RWPE1 (cell line): ENCODE measurements at regions not wholly inside any gene's neighbourhood (a gene's known extent, or its start where the extent isn't known, plus 50 kb on each side); places are given as distances from the start of the nearest gene placed in this dataset.
A peak's percentile ranks its signal among the peaks of the same experiment; 100 is the strongest.

Source experiments
- CTCF ChIA-PET: fragments of 350-600 bp; sonication (Branson Sonifier 250); formaldehyde crosslinking; extraction: SDS; loops from one replicate; lab custom pipeline; 2021; lab: Yijun Ruan, JAX
- POLR2A ChIA-PET: fragments of 400-600 bp; formaldehyde crosslinking; extraction: SDS; loops from one replicate; lab custom pipeline; 2020; ENCODE audit warnings: antibody characterized with exemption; ENCODE audit not compliant: low non-redundant PET; lab: Yijun Ruan, JAX
- DNase-seq: peaks from one replicate; pipeline ENCODE4 v3.0.0; 2012; ENCODE audit warnings: low spot score
- H3K27ac ChIP-seq: fragments of 450-650 bp; 2 replicates; pipeline ENCODE4 v1.5.1; 2017
- TF ChIP-seq, protein P1 (sequence below): fragments of 450-650 bp; conservative IDR thresholded peaks from 2 replicates; pipeline ENCODE4 v1.5.1; 2017; ENCODE audit warnings: low read depth, mild to moderate bottlenecking

DNA sequence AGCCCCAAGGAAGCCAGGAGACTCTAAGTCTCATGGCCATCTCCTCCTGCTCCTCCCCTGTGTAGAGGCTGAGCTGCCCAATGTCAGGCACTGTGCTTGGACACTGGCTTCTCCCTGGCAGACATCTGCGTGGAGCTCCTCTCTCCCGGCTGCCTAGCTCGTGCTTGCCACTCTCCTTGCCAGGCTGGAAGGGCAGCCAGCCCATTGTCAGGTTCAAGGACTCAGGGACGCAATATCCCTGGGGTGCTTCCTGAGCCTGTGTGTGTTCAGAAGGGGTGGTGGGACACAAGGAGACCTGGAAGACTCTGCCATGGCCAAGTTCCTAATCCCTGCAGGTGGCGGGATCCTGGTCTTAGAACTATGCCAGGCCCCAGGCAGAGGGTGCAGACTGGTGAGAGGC, 65.4 kb upstream of the PARP1 start:
- TF ChIP-seq, protein P1, sequence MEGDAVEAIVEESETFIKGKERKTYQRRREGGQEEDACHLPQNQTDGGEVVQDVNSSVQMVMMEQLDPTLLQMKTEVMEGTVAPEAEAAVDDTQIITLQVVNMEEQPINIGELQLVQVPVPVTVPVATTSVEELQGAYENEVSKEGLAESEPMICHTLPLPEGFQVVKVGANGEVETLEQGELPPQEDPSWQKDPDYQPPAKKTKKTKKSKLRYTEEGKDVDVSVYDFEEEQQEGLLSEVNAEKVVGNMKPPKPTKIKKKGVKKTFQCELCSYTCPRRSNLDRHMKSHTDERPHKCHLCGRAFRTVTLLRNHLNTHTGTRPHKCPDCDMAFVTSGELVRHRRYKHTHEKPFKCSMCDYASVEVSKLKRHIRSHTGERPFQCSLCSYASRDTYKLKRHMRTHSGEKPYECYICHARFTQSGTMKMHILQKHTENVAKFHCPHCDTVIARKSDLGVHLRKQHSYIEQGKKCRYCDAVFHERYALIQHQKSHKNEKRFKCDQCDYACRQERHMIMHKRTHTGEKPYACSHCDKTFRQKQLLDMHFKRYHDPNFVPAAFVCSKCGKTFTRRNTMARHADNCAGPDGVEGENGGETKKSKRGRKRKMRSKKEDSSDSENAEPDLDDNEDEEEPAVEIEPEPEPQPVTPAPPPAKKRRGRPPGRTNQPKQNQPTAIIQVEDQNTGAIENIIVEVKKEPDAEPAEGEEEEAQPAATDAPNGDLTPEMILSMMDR, result no peak
- CTCF ChIA-PET, result interaction anchor here (0.6 kb wide), 1 partner anchor 136 kb away, joined by 3 read pairs; no protein-coding TSS in a partner anchor
- no peak for DNase-seq

DNA sequence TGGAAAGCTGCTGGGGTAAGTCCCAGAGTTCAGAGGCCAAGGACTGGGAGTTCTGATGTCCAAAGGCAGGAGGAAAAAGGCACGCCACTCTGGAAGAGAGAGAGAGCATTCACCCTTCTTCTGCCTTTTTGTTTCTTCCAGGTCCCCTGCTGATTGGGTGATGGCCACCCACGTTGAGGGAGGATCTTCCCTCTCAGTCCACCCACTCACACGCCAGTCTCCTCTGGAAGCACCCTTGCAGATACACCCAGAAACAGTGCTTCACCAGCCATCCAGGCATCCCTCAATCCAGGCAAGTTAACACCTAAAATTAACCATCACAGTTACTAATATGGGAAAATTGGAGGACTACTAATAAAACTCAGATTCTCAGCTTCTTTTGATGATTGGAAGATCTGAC, 66.1 kb upstream of the PARP1 start:
- POLR2A ChIA-PET, result no interaction called here
- no peak for DNase-seq
- CTCF ChIA-PET, result interaction anchor here (0.6 kb wide), 1 partner anchor 74 kb away, joined by 3 read pairs; no protein-coding TSS in a partner anchor
- H3K27ac ChIP-seq, result no peak overlapping the region
- TF ChIP-seq, protein P1, result no peak

More for the DNA sequence above, 65.4 kb upstream of the PARP1 start:
- no peak overlapping the region for H3K27ac ChIP-seq
- POLR2A ChIA-PET, result no interaction called here

DNA sequence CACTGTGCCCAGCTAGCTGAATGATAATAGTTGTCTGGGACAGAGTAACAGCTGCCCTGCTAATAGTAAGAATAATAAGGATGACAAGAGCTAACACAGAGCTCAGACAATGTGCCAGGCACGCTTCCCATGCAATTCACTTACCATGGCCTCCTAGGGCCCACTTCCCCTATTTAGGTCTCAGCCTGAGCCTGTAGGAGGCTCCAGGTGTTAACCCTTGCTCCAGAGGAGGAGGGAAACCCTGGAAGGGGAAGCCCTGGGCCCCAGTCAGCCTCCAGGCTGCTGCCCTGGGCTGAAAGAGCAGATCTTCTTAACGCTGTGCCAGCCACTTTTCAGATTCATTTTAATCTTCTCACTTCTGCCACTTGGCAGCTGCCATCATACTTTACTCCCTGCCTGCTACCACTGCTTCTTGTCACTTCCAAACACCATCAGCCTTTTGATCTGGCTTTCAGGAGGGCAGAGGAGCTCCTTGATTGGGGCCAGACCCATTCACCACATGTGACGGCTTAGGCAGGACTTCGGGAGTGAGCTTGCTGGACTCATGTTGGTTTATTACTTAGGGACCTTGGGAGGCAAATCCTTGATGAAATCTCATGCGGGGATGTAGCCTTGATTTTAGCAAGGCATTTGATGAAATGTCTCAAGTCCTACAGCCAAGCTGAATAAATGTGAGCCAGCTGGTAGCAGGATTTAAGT, 66.7 kb upstream of the PARP1 start:
- ChIA-PET POLR2A (no interaction called here), CTCF (interaction anchor here (0.6 kb wide), 1 partner anchor 74 kb away, joined by 3 read pairs; no protein-coding TSS in a partner anchor)
- DNase-seq, result no peak
- no peak overlapping the region for H3K27ac ChIP-seq
- TF ChIP-seq, protein P1, result no peak

DNA sequence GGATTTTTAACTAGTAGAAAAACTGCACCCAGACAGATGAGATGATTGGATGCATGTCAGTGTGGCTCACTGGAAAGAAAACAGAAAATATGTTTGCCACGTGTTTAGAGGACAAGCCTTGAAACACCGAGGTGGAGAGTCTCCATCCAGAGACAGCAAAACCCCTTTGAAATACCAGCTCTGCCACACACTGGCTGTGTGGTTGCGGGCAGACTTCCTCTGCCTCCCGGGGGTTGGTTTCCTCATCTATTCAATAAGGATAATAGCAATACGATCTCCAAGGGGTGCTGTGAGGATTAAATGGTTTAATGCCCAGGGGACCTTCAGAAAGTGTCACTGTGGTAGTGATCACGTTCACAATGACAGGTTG, 67.2 kb upstream of the PARP1 start:
- DNase-seq, result no peak
- no peak overlapping the region for H3K27ac ChIP-seq
- TF ChIP-seq, protein P1, result no peak
- CTCF ChIA-PET, result no interaction called here
- POLR2A ChIA-PET, result no interaction called here

DNA sequence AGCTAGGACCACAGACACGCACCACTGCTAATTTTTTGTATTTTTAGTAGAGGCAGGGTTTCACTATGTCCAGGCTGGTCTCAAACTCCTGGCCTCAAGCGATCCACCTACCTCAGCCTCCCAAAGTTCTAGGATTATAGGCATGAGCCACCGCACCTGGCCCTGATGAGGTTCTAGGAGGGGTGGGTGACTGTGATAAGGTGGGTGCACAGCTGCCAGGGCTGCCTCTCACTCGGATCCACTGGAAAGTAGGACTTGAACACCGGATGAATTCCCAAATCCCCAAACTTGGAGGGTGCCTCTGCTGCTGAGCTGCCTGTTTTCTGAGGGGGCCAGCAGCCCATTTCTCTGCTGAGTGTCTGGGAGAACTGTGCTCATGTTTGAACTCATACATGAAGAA, 68.2 kb upstream of the PARP1 start:
- CTCF ChIA-PET, result interaction anchor here (0.6 to 1.2 kb wide), 3 partner anchors 28 to 132 kb away, joined by 4 to 6 read pairs (median 4); no protein-coding TSS in a partner anchor
- DNase-seq, result no peak
- POLR2A ChIA-PET, result no interaction called here
- TF ChIP-seq, protein P1, result no peak
- no peak overlapping the region for H3K27ac ChIP-seq

DNA sequence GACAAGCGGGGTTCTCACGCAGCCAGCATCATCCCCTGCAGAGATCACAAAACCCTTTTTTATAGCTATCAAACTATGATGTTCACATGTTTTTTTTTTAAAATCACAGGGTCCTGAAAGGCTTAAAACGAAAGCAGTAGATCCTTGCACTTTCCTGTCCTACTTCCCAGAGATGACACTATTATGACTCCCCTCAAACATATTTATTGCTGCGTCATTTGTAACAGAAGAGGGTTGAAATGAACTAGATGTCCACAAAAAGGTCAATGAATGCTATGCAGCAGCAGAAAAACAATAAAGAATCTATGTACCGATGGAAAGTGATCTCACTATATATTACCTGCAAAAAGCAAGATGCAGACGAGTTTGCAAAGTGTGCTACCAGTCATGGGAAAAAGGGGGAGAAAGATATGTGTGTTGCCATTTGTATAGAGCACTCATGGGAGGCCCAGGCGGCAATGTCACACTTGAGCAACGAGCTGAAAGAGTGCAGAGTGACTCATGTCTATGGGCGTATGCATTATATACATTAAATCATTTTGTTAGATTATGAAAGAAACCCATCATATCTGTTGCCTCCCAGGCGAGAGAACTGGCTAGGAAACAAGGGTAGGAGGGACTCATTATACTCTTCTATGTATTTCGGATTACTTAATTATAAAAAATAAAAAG, 68.9 kb upstream of the PARP1 start:
- DNase-seq, result peak; percentile 51
- CTCF ChIA-PET, result interaction anchor here (0.5 to 1.2 kb wide), 5 partner anchors 27 to 548 kb away, joined by 3 to 6 read pairs (median 4); no protein-coding TSS in a partner anchor
- TF ChIP-seq, protein P1, result no peak
- POLR2A ChIA-PET, result no interaction called here
- no peak overlapping the region for H3K27ac ChIP-seq
